Activated gamma-delta T cell treated with Interleukin-2 at 50 U/mL for 16 hours (primary cell): ENCODE measurements at regions not wholly inside any gene's neighbourhood (a gene's known extent, or its start where the extent isn't known, plus 50 kb on each side); places are given as distances from the start of the nearest gene placed in this dataset.

ENCODE experiments used
- DNase-seq: peaks from one replicate; pipeline ENCODE4 v3.0.0-alpha.2; 2020

DNA sequence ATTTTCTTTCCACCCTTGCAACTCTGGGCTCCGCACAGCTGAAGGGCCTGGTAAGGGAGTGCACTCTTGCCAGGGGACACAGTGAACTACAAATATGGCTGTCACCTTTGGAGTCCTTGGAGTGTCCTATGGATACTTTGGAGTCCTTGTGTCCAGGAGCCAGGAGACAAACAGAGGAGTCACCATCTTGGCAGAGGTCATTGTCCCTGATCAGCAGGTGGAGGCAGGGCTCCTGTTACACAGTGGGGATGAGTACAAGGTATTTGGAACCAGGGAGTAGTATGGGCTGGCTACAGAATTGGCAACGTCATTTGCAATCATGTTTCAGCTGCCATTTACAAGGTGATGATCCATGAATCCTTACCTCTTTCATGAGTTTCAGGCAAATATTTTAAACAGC is 132.5 kb downstream of the FAM161A start:
- DNase-seq, result no peak

GRCh38 chr2:61720911-61721310 is 132.9 kb downstream of the FAM161A start:
- no peak for DNase-seq

GRCh38 chr2:61718965-61719364 is 134.9 kb downstream of the FAM161A start:
- DNase-seq, result no peak

DNA sequence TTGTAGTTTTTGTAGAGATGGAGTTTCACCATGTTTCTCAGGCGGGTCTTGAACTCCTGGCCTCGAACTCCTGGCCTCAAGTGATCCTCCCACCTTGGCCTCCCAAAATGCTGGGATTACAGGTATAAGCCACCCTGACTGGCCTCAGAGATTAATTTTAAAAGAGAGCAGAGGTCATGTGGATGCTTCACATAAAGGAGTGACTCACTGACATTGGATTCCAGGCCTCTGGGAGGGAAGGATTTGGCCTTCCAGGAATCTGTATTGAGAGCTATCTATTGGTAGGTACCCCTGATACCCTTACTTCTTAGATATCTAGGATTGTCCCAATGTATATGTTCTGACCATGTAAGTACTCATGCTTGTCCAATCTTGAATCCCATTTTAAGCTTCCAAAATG is 138.4 kb downstream of the FAM161A start:
- no peak for DNase-seq

DNA sequence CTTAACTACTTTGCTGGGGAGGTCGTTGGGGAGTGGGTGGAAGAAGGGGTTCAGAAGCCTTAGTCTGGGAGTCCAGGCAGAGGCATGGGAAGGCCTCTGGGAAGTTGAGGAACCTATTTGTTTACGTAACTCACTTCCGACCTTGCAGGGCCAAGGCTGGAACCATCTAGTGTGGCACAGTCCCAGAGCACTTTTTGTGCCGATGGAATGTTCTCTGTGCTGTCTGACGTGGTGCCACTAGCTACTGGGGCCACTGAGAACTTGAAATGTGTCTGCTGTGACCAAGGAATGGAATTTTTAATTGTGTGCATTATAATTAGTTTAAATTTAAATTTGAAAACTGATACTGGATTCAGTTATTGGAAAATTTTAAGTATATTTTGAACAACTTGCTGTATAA is 139.7 kb downstream of the FAM161A start:
- no peak for DNase-seq

DNA sequence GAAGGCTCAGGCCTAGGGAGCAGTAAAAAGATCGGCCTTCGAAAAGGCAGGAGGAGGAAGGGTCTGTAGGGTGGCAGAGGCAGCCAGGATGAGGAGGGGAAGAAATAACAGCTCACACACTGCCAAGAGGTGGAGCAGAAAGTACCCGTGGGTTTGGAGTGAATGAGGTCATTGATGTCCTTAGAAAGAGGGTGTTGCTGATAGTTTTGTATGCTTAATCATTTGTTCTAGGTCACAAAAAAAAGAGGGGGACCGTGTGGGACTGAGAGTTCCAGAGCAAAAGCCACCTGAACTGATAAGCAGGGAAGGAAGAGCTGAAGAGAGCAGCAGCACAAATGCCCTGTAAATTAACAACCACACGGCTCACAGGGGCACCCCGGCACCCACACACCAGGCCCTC is 140.4 kb downstream of the FAM161A start:
- no peak for DNase-seq

GRCh38 chr2:61712060-61712459 is 141.8 kb downstream of the FAM161A start:
- no peak for DNase-seq

GRCh38 chr2:61710711-61711110 is 143.1 kb downstream of the FAM161A start:
- DNase-seq, result no peak

- DNase-seq, result no peak
These were observed 145.6 kb downstream of the FAM161A start for GRCh38 chr2:61707984-61708852.

DNA sequence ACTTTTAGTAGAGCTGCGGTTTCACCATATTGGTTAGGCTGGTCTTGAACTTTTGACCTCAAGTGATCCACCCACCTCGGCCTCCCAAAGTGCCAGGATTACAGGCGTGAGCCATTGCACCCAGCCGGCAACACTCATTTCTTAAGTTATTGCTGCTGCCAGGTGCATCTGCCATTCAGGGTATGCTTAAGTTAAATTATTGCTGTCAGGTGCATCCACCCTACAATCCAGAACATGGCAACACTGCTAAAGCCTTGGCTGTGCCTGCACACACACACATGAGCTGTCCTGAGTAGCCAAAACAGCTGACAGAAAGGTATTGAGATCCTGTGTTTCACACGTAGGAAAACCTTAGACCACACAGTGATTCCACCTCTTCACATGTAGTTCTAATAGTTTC is 148.2 kb downstream of the FAM161A start:
- DNase-seq, result no peak

DNA sequence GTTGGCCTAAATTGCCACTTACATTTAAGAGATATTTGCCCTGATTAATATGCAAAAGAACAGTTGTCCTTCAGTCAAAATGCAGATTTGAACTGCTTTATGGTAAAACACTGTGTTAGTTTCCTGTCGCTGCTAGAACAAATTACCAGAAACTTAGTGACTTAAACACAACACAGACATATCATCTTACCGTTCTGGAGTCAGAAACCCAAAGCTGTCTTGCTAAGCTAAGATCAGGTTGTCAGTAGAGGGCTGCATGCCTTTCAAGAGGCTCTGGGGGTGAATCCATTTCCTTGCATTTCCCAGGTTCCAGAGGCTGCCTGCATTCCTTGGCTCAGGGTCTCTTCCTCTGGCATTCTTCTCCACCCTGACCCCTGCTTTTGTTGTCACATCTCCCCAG is 149.5 kb downstream of the FAM161A start:
- no peak for DNase-seq

DNA sequence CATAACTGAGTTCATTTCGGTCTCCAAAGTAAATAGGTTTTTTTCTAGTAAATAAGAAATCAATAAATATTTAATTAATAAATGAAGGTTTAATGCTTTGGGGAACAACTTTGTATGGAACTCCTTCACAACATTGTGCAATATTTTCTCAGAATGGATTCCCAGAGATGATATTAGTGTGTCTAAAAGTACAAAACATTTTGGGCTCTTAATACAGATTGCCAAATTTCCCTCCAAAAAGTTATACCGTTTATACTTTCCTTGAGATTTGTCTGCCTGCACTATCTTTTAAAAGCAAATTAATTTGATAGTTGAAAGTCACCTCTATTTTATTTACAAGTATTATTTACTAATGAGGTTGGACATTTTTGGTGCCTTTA is 151.8 kb downstream of the FAM161A start:
- DNase-seq, result no peak

DNA sequence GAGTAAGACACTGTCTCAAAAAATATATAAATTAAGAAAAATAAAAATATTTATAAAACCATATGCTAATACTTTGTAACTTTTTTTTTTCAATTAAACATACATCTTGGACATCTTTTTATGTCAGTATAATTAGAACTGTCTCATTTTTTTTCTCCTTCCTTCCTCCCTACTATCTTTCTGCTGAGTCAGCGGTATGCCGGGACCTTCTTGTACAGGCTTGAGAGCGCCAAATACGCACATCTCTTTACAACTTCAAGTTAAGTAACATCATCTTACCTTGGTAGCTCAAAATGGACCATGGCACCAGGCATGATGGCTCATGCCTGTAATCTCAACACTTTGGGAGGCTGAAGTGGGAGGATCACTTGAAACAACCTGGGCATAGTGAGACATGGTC is 153.4 kb downstream of the FAM161A start:
- no peak for DNase-seq

DNA sequence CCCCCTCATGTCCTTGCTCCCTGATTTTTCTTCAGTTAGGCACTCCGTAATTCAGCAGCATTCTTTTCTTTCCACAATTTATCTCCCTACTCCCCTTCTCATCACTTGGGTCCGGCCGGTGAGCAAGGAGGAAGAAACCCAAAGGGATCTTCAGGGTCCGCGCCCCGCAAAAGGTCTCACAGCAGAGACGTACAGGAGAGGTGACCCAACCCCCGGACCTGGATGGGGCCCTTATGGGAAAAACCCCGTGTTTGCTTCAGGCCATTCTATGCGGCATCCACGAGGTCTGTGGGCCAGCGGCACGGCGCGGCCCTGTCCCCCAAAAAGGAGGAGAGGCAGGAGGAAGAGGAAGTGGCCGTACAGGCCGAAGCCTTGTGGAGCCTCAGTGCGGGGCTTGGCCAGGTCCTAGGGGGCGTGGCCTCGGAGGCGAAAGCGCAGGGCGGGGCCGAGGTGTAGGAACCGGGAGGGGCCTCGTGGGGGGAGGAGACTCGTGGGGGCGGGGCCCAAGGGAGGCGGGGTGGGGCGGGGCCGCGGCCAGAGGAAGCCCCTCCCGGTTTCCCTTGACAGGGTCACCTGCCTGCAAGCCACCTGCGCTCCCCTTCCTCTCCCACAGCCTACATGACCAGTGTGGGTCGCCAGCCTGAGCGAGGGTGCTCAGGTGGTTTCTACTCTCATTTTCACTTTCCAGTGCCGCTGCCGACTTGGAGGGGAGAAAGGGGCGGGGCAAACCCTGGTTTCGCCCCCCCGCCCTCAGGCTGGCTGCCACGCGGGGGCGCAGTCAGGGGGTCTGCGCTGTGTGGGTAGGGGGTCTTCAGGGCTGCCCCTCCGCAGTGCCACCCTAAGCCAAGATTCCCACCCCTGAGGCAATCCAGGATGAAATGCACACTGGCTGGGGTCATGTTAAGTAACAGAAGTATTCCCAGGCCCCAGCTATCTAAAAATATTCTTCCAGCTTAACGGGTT is 156.4 kb upstream of the XPO1 start:
- DNase-seq, result peak; percentile 82

GRCh38 chr2:61693744-61694143 is 155.6 kb upstream of the XPO1 start:
- DNase-seq, result no peak

DNA sequence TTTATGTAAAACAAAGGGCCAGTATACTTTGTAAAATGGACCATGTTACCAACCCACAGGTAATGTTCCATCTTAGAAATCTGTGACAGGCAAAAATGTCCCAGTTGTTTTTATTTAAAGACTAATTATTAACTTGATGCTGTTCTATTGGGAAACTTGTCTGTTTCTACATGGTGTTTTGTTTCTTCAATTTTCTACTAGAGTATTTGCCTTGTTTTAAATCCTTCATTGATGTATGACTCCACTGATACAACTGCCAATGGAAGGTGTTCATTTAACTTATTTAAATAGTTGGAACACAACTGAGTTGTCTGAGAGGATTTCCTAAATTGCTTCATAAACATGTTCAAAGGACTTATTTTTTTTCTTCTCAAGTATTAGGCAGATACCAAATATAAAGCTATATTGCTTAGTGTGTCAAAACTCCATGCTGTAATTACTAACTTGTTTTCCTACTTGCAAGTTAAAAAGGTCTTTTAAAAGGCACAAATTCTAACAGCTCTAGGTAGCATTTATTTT is 152.0 kb upstream of the XPO1 start:
- no peak for DNase-seq

- DNase-seq, result no peak
These were observed 151.4 kb upstream of the XPO1 start for GRCh38 chr2:61689568-61689967.

GRCh38 chr2:61688369-61689334 is 150.5 kb upstream of the XPO1 start:
- no peak for DNase-seq

GRCh38 chr2:61679096-61679495 is 140.9 kb upstream of the XPO1 start:
- DNase-seq, result no peak

DNA sequence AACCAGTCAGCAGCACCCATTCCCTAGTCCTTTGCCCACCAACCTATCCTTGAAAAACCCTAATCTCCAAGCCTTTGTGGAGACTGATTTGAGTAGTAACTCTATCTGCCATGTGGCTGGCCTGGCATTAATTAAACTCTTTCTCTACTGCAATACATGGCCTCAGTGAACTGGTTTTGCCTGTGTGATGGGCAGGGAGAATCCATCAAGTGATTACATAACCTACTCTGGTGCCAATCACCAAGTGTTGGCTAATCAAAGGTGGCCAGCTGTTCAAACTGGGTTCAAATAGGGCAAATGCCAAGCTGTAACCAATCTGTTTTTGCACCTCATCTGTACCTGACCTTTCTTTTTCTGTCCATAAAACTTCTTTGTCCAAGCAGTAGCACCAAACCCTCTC is 139.8 kb upstream of the XPO1 start:
- no peak for DNase-seq

- no peak for DNase-seq
These were observed 139.2 kb upstream of the XPO1 start for GRCh38 chr2:61677306-61677705.

DNA sequence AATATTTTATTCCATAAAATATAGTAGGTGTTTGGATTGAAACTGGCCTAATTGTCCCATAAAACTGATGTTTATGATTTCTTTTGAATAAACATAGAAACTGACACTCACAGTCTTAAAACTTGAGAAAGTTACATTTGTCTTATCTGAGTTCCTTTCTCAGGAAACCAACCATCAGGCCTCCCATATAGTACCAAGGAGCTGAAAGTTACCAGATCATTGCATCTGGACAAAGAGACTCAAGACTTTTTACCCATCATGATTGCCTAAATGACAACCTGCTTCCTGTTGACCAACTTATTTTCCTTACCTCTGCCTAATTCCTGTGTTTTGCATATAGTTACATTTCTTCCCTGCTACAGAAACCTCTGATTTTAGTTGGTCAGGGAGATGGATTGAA is 137.0 kb upstream of the XPO1 start:
- DNase-seq, result no peak
